Activated naive CD4-positive, alpha-beta T cell treated with anti-CD3 and anti-CD28 coated beads, Interleukin-2, amount 50 U/mL, for 72 hours (primary cell): ENCODE measurements at regions not wholly inside any gene's neighbourhood (a gene's known extent, or its start where the extent isn't known, plus 50 kb on each side); places are given as distances from the start of the nearest gene placed in this dataset.

Experiments
- ATAC-seq, 2 donors: fragments of 150-1000 bp; cut with Tn5 transposase; 2 replicates each; pipeline ENCODE4 v1.10.0; 2021; ENCODE audit warnings: mild to moderate bottlenecking in 2 of 2, moderate library complexity in 2 of 2
- DNase-seq, 2 donors: peaks; one replicate each; pipeline ENCODE4 v3.0.0; 2021 to 2022; ENCODE audit warnings: low spot score in 2 of 2
- H3K27ac Mint-ChIP-seq, 2 donors: one replicate each; pipeline ENCODE4 v1.8.0; 2022; ENCODE audit warnings: mild to moderate bottlenecking in 2 of 2, mixed read lengths in 2 of 2
- H3K36me3 Mint-ChIP-seq, 2 donors: one replicate each; pipeline ENCODE4 v1.8.0; 2022; ENCODE audit warnings: mixed read lengths in 2 of 2
- H3K9me3 Mint-ChIP-seq, 2 donors: one replicate each; pipeline ENCODE4 v1.8.0; 2022; ENCODE audit warnings: mixed read lengths in 2 of 2

DNA sequence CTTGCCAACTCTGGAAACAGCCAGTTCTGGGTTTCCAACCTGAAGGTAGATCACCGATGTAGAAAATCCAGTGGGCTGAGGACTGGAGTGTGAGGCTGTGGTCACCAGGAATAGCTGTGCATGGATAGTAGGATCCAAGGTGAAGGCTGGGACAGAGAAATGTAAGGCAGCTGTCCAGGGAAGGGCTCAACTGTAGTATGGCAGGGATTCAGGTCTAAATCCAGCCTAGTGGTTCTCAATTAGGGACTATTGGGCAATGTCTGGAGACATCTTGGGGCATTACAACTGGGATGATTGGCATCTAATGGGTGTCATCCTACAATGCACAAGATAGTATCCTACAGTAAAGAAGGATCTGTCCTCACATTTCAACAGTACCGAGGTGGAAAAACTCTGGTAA lies 67.7 kb upstream of the RUNX1 start:
- Mint-ChIP-seq H3K36me3 (peaks cover 4 to 21% of the 10 kb centered on the region in 2 donors), H3K9me3 (peaks cover 3 to 22% of the 10 kb centered on the region in 2 donors), H3K27ac (no peak overlapping the region)
- ATAC-seq (no peak), DNase-seq (no peak)

DNA sequence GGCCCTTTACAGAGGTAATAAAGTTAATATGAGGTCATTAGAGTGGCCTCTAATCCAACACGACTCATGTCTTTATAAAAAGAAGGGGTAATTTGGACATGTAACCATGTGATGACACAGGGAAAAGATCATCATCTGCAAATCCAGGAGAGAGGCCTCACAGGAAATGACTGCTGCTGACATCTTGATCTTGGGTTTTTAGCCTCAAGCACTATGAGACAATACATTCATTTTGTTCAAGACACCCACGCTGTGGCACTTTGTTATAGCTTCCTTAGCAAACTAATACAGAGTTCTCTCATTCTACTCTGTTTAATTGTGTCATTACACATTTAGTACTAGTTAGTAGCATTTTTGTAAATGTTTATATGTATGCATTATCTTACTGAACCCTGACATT lies 64.0 kb upstream of the RUNX1 start:
- H3K27ac Mint-ChIP-seq, result peak overlapping the region in 1 of 2 donors; percentile 21
- H3K9me3 Mint-ChIP-seq, result peaks cover 3 to 25% of the 10 kb centered on the region in 2 donors
- peaks cover 4 to 16% of the 10 kb centered on the region in 2 donors for H3K36me3 Mint-ChIP-seq
- DNase-seq (no peak), ATAC-seq (peak; percentile 52 to 82)

DNA sequence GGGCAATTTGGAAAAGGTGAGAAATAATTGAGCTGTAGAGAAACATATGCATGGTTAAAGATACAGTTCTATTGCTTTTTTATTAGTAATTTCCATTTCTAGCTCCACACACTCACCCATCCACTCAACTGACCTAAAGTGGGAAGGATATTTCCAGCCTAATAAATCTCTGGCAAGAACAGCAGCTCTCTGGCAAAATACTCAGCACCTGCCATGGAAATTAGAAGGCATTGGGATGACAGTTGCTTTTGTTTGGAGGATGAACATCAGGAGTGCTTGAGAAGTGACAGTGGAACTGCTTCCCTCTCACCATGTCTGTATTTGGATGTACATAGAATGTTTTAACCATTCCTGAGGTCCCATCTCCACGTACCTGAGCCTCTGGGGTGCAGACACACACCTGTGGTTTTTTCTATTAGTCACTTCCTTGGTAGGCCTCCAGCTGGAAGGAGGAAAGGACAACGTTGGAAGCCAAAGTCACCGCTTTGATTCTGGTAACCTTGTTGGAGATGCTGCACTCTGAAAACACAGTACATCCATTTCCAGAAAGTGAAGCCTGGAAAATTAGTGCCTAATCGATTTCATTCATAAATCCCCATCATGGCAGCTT lies 62.3 kb upstream of the RUNX1 start:
- DNase-seq, result no peak
- Mint-ChIP-seq H3K9me3 (peaks cover 3 to 16% of the 10 kb centered on the region in 2 donors), H3K27ac (no peak overlapping the region), H3K36me3 (peaks cover 4 to 16% of the 10 kb centered on the region in 2 donors)
- ATAC-seq, result no peak

DNA sequence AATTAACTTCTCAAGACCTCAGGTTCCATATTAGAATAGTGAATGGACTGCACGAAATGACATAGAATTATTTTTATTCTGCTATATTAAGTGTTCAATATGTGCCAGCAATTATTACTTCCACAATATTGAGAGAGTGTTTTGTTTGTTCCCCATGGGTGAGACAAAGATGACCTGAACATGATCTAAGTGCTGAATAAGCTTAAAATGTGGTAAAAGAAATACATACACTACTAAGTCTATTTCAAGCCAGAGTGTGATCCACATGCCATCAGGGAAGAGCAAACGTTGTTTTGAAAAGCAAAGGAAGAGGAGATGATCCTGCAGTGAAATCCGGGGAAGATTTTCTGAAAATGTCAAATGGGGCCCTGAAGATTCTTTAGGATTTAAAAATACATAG lies 59.8 kb upstream of the RUNX1 start:
- Mint-ChIP-seq H3K27ac (no peak overlapping the region), H3K36me3 (peaks cover 4 to 15% of the 10 kb centered on the region in 2 donors), H3K9me3 (peaks cover 3 to 19% of the 10 kb centered on the region in 2 donors)
- no peak for ATAC-seq
- no peak for DNase-seq

DNA sequence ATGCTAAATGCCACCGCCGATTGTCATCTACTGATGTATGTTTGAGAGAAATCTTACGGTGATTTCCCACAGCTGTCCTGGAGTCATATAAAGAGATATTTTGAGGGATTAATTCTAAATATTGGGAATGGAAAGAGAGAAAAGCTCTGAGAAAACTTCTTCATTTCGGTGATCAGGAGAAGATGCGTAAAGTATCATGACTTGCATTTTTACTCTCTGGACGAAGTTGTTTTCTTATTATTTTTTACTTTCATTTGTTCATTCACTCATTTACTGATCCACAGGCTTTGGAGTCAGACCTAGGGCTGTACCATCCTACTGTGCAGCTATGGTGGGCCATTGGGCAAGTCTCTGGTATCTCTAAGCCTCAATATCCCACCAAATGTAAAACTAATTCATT lies 58.4 kb upstream of the RUNX1 start:
- H3K36me3 Mint-ChIP-seq, result peaks cover 0 to 2% of the 10 kb centered on the region in 2 donors
- no peak overlapping the region for H3K27ac Mint-ChIP-seq
- DNase-seq (no peak), ATAC-seq (no peak)
- H3K9me3 Mint-ChIP-seq, result peaks cover 0 to 12% of the 10 kb centered on the region in 2 donors

DNA sequence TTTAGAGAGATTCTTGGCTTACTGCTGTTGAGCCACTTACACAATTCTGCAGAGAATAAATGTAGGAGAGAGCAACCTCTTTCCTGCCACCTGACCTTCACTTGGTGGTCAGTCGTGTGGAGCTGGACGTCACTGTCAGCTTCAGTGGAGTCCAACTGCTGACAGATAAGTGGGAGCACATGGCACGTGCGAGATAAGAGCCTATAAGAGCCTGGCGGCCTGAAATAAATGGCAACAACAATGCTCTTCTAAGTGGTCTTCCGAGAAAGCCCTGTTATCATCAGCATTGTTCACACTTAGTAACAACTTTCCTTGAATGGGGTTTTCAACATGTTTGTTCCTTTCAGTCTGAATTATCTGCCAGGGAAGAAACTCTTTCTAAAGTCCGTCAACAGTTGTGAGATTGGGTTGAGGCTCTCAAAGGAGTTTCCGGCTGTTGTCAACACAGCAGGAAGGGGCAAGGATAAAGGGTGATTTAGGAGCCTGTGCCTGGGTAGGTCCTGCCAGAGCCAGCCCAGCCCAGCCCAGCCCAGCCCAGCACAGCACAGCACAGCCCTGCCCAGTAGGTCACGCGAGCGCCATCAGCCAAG lies 57.2 kb upstream of the RUNX1 start:
- Mint-ChIP-seq H3K27ac (no peak overlapping the region), H3K36me3 (no peaks in the 10 kb centered on the region), H3K9me3 (peaks cover 0 to 12% of the 10 kb centered on the region in 2 donors)
- no peak for ATAC-seq
- DNase-seq, result no peak

DNA sequence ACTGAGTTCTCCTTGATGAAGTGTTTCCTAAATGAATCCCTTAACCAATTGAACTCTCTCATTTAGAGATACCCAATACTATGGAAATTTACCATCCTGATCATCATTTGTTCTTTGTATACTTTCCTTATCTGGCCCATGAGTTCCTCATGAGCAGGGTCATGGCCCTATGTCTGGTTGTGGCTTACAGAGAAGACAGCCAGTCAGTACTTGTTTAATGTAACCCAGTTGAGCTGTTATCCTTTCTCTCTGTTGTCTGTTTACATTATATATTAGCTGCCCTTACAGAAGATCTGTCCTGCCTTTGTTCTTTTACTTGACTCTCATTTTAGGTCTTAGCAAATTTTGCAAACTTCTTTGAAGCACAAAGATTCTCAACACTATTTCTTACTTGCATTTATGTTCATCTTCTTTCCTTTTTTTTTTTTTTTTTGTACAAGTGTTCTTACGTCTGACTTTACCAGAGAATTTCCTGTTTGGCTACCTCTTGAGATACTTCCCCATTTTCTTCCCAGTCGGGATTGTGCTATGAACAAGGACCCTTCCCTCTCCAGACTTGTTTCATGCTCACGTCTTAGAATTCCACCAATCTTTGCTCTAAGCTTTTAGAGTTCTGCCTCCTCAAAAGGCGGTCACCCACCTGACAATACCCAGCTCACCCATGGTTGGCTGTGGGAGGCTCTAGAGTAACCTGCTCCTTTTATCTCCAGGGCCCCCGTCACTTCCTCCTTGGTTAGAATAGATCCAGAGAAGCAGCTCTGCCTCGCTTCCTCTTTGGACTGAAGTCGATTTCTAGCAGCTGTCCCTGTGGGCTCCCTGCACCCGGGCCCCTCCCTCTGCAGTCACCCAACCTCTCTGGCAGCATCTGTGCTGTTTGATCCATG lies 53.6 kb upstream of the RUNX1 start:
- ATAC-seq, result peak in 1 of 2 donors; percentile 79
- Mint-ChIP-seq H3K27ac (no peak overlapping the region), H3K9me3 (peaks cover 0 to 4% of the 10 kb centered on the region in 2 donors), H3K36me3 (no peaks in the 10 kb centered on the region)
- no peak for DNase-seq

DNA sequence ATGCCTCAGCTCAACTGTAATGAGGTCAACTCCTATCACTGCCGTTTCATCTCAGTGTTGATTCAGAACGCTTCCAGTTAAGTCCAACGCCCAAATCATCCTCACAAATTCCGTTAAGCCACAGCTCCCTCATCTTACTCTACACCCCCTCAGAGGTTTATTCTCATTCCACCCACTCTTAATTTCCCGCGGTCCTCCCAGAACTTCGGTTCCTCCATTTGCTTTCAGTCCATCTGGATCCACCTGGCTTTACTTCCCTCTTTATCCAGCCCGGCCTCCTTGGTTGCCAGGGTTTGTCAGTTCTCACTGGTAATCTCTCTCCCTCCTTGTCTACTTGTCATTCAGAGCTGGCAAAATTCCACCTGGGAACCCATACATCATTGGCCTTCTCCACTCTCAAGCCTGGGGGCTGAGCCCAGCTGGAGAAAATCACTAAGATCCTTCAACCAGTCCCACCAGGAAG lies 51.3 kb upstream of the RUNX1 start:
- DNase-seq (no peak), ATAC-seq (no peak)
- H3K36me3 Mint-ChIP-seq, result peaks cover 0 to under 1% of the 10 kb centered on the region in 2 donors
- H3K27ac Mint-ChIP-seq, result no peak overlapping the region
- peaks cover 0 to 4% of the 10 kb centered on the region in 2 donors for H3K9me3 Mint-ChIP-seq

DNA sequence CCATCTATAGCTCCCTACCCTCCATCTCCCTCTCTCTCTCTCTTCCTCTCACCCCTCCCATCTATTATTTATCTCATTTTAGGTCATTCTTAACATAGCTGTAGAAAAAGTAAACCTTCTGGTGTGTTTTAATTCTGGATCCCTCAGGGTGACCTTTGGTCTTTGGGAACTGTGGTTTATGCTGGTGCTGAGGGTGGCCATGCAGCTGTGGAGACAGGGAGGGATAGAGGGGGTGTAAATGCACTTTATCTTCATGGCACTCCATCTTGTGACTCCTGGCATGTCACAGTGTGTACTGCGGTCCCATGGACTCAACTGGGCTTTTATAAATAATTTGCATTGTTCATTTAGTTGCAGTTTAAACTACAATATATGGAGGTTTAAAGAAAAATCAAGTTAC lies 50.2 kb upstream of the RUNX1 start:
- DNase-seq (no peak), ATAC-seq (no peak)
- peaks cover 0 to 11% of the 10 kb centered on the region in 2 donors for H3K36me3 Mint-ChIP-seq
- H3K27ac Mint-ChIP-seq, result no peak overlapping the region
- H3K9me3 Mint-ChIP-seq, result peaks cover 0 to 12% of the 10 kb centered on the region in 2 donors
